ENCODE measurements at regions not wholly inside any gene's neighbourhood (a gene's known extent, or its start where the extent isn't known, plus 50 kb on each side); places are given as distances from the start of the nearest gene placed in this dataset.

DNA sequence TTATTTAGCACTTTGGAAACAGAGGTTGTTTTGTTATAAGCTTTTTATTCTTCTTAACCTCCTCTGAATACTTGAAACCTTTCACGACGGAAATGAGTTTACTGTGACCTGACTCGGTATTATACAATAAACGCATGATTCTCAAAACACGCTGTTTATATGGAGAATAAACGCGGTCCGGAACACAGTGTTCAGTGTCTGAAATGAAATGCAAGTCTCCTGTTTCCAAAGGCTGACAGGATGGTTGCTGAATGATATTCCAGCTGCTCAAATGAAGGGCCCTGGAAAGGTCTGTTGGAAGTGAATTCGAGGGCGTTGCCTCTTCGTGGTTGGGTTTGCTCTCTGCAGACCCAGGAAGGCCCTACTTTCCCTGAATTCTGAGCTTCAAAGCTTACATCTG lies 83.4 kb downstream of the RSPH3 start:
- TF ChIP-seq, protein P1, sequence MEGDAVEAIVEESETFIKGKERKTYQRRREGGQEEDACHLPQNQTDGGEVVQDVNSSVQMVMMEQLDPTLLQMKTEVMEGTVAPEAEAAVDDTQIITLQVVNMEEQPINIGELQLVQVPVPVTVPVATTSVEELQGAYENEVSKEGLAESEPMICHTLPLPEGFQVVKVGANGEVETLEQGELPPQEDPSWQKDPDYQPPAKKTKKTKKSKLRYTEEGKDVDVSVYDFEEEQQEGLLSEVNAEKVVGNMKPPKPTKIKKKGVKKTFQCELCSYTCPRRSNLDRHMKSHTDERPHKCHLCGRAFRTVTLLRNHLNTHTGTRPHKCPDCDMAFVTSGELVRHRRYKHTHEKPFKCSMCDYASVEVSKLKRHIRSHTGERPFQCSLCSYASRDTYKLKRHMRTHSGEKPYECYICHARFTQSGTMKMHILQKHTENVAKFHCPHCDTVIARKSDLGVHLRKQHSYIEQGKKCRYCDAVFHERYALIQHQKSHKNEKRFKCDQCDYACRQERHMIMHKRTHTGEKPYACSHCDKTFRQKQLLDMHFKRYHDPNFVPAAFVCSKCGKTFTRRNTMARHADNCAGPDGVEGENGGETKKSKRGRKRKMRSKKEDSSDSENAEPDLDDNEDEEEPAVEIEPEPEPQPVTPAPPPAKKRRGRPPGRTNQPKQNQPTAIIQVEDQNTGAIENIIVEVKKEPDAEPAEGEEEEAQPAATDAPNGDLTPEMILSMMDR (IDR thresholded peaks at IDR 0.05; ENCODE audit: control extremely low read depth in 1 of 3, insufficient read depth in 1 of 3, low read depth in 1 of 3, low read length in 3 of 3), result no peak
- no peak for TF ChIP-seq SIN3A (conservative IDR thresholded peaks at IDR 0.05 in 1 of 2, IDR thresholded peaks at IDR 0.05 in 1 of 2; ENCODE audit: low read depth in 1 of 2, low read length in 2 of 2)
- no peak for TF ChIP-seq ZNF274 (IDR thresholded peaks at IDR 0.05; ENCODE audit: borderline replicate concordance, extremely low read depth, low read length)
- no peak for TF ChIP-seq POLR2A (IDR thresholded peaks at IDR 0.05; ENCODE audit: control extremely low read depth in 1 of 2, low read depth in 2 of 2, low read length in 2 of 2)
- no peak for TF ChIP-seq JUN (IDR thresholded peaks at IDR 0.05; ENCODE audit: low read depth, low read length)
- no peak for TF ChIP-seq TAF1 (IDR thresholded peaks at IDR 0.05; ENCODE audit: low read depth, low read length)
- TF ChIP-seq, protein P2, sequence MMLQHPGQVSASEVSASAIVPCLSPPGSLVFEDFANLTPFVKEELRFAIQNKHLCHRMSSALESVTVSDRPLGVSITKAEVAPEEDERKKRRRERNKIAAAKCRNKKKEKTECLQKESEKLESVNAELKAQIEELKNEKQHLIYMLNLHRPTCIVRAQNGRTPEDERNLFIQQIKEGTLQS (IDR thresholded peaks at IDR 0.05; ENCODE audit: insufficient read depth, low read depth, low read length), result no peak
- TF ChIP-seq, protein P3, sequence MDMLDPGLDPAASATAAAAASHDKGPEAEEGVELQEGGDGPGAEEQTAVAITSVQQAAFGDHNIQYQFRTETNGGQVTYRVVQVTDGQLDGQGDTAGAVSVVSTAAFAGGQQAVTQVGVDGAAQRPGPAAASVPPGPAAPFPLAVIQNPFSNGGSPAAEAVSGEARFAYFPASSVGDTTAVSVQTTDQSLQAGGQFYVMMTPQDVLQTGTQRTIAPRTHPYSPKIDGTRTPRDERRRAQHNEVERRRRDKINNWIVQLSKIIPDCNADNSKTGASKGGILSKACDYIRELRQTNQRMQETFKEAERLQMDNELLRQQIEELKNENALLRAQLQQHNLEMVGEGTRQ (IDR thresholded peaks at IDR 0.05; ENCODE audit: low read length), result no peak
- TF ChIP-seq GTF2F1 (IDR thresholded peaks at IDR 0.05; ENCODE audit: borderline replicate concordance, low read depth, low read length), result no peak
- no peak for TF ChIP-seq POLR2AphosphoS5 (IDR thresholded peaks at IDR 0.05; ENCODE audit: low read depth, low read length)
- TF ChIP-seq EZH2 (IDR thresholded peaks at IDR 0.05; ENCODE audit: low read depth, low read length, severe bottlenecking), result no peak
- TF ChIP-seq TEAD4 (IDR thresholded peaks at IDR 0.05; ENCODE audit: low read depth, low read length), result no peak
- TF ChIP-seq, protein P4, sequence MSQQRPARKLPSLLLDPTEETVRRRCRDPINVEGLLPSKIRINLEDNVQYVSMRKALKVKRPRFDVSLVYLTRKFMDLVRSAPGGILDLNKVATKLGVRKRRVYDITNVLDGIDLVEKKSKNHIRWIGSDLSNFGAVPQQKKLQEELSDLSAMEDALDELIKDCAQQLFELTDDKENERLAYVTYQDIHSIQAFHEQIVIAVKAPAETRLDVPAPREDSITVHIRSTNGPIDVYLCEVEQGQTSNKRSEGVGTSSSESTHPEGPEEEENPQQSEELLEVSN (IDR thresholded peaks at IDR 0.05), result no peak
- TF ChIP-seq NRF1 (IDR thresholded peaks at IDR 0.05; ENCODE audit: low read depth, low read length), result no peak

Data from H1 (cell line).